ENCODE measurements at regions not wholly inside any gene's neighbourhood (a gene's known extent, or its start where the extent isn't known, plus 50 kb on each side); places are given as distances from the start of the nearest gene placed in this dataset.

DNA sequence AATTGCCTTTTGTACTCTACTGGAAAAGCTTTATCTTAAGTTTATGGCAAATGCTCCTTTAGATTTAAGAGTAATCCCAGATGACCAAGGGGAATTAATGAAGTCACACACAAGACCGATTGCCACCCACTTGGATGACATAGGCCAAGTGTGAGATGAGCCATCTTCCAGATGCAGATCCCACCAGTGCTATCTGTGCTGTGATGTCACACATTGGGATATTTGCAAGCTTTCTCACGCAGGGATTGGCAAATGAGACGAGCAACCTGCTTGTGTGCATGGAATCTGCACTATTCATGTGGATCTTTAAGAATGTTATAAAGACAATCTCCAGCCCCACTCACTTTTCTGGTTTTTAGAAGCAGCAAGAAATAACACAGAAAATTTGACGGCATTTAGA lies 602.1 kb upstream of the TMEM132C start:
- Histone ChIP-seq H4K5ac (ENCODE audit: insufficient read length, low read depth, low read length) (no peak overlapping the region), H3K9me3 (ENCODE audit: insufficient read depth in 2 of 2, low read depth in 1 of 2, low read length in 1 of 2) (no peaks in the 10 kb centered on the region), H3K36me3 (ENCODE audit: control insufficient read depth in 2 of 4, insufficient read depth in 4 of 4, low read length in 3 of 4) (no peaks in the 10 kb centered on the region; a peak in 1 of 8 replicates), H3K27me3 (replicated peaks in 1 of 4; ENCODE audit: control insufficient read depth in 3 of 4, extremely low read depth in 1 of 4, insufficient read depth in 3 of 4, low read length in 3 of 4) (peaks cover 0 to 1% (median 0%) of the 10 kb centered on the region in 4 experiments; a peak in 2 of 7 replicates), H3K27ac (ENCODE audit: low read depth, low read length) (no peak overlapping the region), H3K18ac (ENCODE audit: extremely low read depth, low read length) (no peak overlapping the region), H2AFZ (ENCODE audit: low read length) (no peak overlapping the region), H3K4me3 (ENCODE audit: extremely low read depth in 1 of 4, insufficient read depth in 2 of 4, low read depth in 3 of 4, low read length in 4 of 4) (no peak overlapping the region), H2AK5ac (ENCODE audit: low read depth, low read length) (no peak overlapping the region), H4K91ac (replicated peaks; ENCODE audit: insufficient read length, low read length) (no peak overlapping the region), H4K20me1 (replicated peaks in 1 of 2; ENCODE audit: control insufficient read depth in 1 of 2, insufficient read depth in 2 of 2, low read length in 2 of 2) (no peaks in the 10 kb centered on the region), H3K23me2 (ENCODE audit: low read depth, low read length) (no peaks in the 10 kb centered on the region), H2BK5ac (ENCODE audit: low read depth, low read length) (no peak overlapping the region), H4K8ac (ENCODE audit: extremely low read depth, insufficient read depth, low read length) (no peak overlapping the region), H3K23ac (ENCODE audit: insufficient read length) (no peak overlapping the region), H3K4ac (replicated peaks; ENCODE audit: insufficient read length, low read depth, low read length) (no peak overlapping the region), H3K79me1 (ENCODE audit: low read depth, low read length) (no peaks in the 10 kb centered on the region), H3K14ac (ENCODE audit: insufficient read length) (no peak overlapping the region), H3K56ac (replicated peaks; ENCODE audit: insufficient read length, low read depth, low read length) (no peak overlapping the region), H2BK20ac (ENCODE audit: low read length) (no peak overlapping the region), H3K79me2 (ENCODE audit: control insufficient read depth in 1 of 2, insufficient read depth in 2 of 2, low read length in 2 of 2) (no peaks in the 10 kb centered on the region), H2BK120ac (replicated peaks; ENCODE audit: low read depth, low read length) (no peak overlapping the region), H3K4me1 (replicated peaks in 1 of 4; ENCODE audit: control insufficient read depth in 3 of 4, insufficient read depth in 4 of 4, low read length in 3 of 4) (no peaks in the 10 kb centered on the region), H3K4me2 (ENCODE audit: insufficient read depth in 1 of 2, low read depth in 2 of 2, low read length in 2 of 2) (no peak overlapping the region), H2BK15ac (ENCODE audit: low read length) (no peak overlapping the region), H3K9ac (replicated peaks in 1 of 4; ENCODE audit: extremely low read depth in 1 of 4, low read depth in 3 of 4, low read length in 3 of 4) (no peak overlapping the region), H2BK12ac (ENCODE audit: low read depth, low read length) (no peak overlapping the region)
- DNase-seq (ENCODE audit: low read depth in 1 of 2, low spot score in 2 of 2) (no peak), FAIRE-seq (no peak)
- TF ChIP-seq SUZ12 (IDR thresholded peaks at IDR 0.05; ENCODE audit: low read length), result no peak
- TF ChIP-seq TBP (IDR thresholded peaks at IDR 0.05; ENCODE audit: low read depth, low read length), result no peak
- TF ChIP-seq CREB1 (IDR thresholded peaks at IDR 0.05), result no peak
- no peak for TF ChIP-seq EP300 (IDR thresholded peaks at IDR 0.05; ENCODE audit: borderline replicate concordance in 1 of 2, low read depth in 2 of 2, low read length in 2 of 2)
- no peak for TF ChIP-seq GABPA (IDR thresholded peaks at IDR 0.05; ENCODE audit: borderline replicate concordance, insufficient read depth, low read length)
- no peak for TF ChIP-seq BRCA1 (IDR thresholded peaks at IDR 0.05; ENCODE audit: low read depth, low read length)
- TF ChIP-seq CHD2 (IDR thresholded peaks at IDR 0.05; ENCODE audit: low read length), result no peak
- no peak for TF ChIP-seq RAD21 (IDR thresholded peaks at IDR 0.05 in 1 of 2, conservative IDR thresholded peaks at IDR 0.05 in 1 of 2; ENCODE audit: low read depth in 2 of 2, low read length in 2 of 2)
- TF ChIP-seq TAF7 (optimal IDR thresholded peaks at IDR 0.05; ENCODE audit: borderline replicate concordance, low read depth, low read length), result no peak
- no peak for TF ChIP-seq MAFK (IDR thresholded peaks at IDR 0.05; ENCODE audit: low read depth, low read length)
- TF ChIP-seq HDAC2 (IDR thresholded peaks at IDR 0.05; ENCODE audit: borderline replicate concordance in 1 of 2, low read depth in 2 of 2, low read length in 2 of 2), result no peak
- no peak for TF ChIP-seq YY1 (IDR thresholded peaks at IDR 0.05; ENCODE audit: low read depth, low read length)
- ChIA-PET POLR2A (ENCODE audit: partially characterized antibody) (no interaction called here), CTCF (ENCODE audit: partially characterized antibody) (interaction anchor here (2.1 kb wide), 1 partner anchor 12 kb away, joined by 9 read pairs; no protein-coding TSS in a partner anchor)
- 84% methylated on average over 4 of the region's 4 CpGs; no CpG with 5 or more reads in 1 of the 2 experiments for WGBS, 2 experiments (ENCODE audit: extremely low coverage in 1 of 2, insufficient coverage in 1 of 2, insufficient read length in 1 of 2, insufficient replicate concordance in 2 of 2, low coverage in 1 of 2, low lambda C conversion rate in 2 of 2, missing lambda C conversion rate in 1 of 2)
